ENCODE measurements at regions not wholly inside any gene's neighbourhood (a gene's known extent, or its start where the extent isn't known, plus 50 kb on each side); places are given as distances from the start of the nearest gene placed in this dataset.
"Not testable (repeated sequence)": the region's sequence is repeated elsewhere in the genome, so short reads cannot be mapped to it uniquely, and the experiment has no call there.

GRCh38 chr1:189696297-189696696 lies 781.4 kb downstream of the BRINP3 start:
- Histone ChIP-seq H3K9me3 (ENCODE audit: low read depth, low read length) (no peaks in the 10 kb centered on the region), H3K4me3 (no peak overlapping the region), H3K9ac (ENCODE audit: insufficient read length) (no peak overlapping the region), H3K27ac (no peak overlapping the region), H3K36me3 (ENCODE audit: insufficient read depth, low read length) (no peaks in the 10 kb centered on the region)
- TF ChIP-seq EZH2 (IDR thresholded peaks at IDR 0.05) = no peak
- DNase-seq (ENCODE audit: low read depth, low spot score) = no peak

GRCh38 chr1:189697113-189697512 lies 780.6 kb downstream of the BRINP3 start:
- DNase-seq (ENCODE audit: low read depth, low spot score) = no peak
- H3K36me3 ChIP-seq (ENCODE audit: insufficient read depth, low read length) = no peaks in the 10 kb centered on the region

GRCh38 chr1:189701606-189702005 lies 776.1 kb downstream of the BRINP3 start:
- TF ChIP-seq FOXP2 (optimal IDR thresholded peaks at IDR 0.05; ENCODE audit: control extremely low read depth, extremely low read length, insufficient read depth) (no peak), EZH2 (IDR thresholded peaks at IDR 0.05) (no peak), POLR2AphosphoS5 (IDR thresholded peaks at IDR 0.05; ENCODE audit: borderline replicate concordance, low read depth, low read length) (no peak)
- no peak for DNase-seq (ENCODE audit: low read depth, low spot score)
- no peak overlapping the region for H3K4me3 ChIP-seq
- H3K9me3 ChIP-seq (ENCODE audit: low read depth, low read length) = no peaks in the 10 kb centered on the region
- no peaks in the 10 kb centered on the region for H3K36me3 ChIP-seq (ENCODE audit: insufficient read depth, low read length)
- no peak overlapping the region for H3K9ac ChIP-seq (ENCODE audit: insufficient read length)
- H3K27ac ChIP-seq = no peak overlapping the region

More at GRCh38 chr1:189697113-189697512, 780.6 kb downstream of the BRINP3 start:
- H3K27ac ChIP-seq = no peak overlapping the region
- no peaks in the 10 kb centered on the region for H3K9me3 ChIP-seq (ENCODE audit: low read depth, low read length)
- TF ChIP-seq FOXP2 (optimal IDR thresholded peaks at IDR 0.05; ENCODE audit: control extremely low read depth, extremely low read length, insufficient read depth) (no peak), POLR2AphosphoS5 (IDR thresholded peaks at IDR 0.05; ENCODE audit: borderline replicate concordance, low read depth, low read length) (no peak), EZH2 (IDR thresholded peaks at IDR 0.05) (no peak)
- H3K9ac ChIP-seq (ENCODE audit: insufficient read length) = no peak overlapping the region
- no peak overlapping the region for H3K4me3 ChIP-seq

GRCh38 chr1:189706594-189706993 lies 771.1 kb downstream of the BRINP3 start:
- no peak overlapping the region for H3K4me3 ChIP-seq
- no peaks in the 10 kb centered on the region for H3K36me3 ChIP-seq (ENCODE audit: insufficient read depth, low read length)
- no peak for DNase-seq (ENCODE audit: low read depth, low spot score)
- H3K27ac ChIP-seq = no peak overlapping the region
- H3K9me3 ChIP-seq (ENCODE audit: low read depth, low read length) = no peaks in the 10 kb centered on the region
- H3K9ac ChIP-seq (ENCODE audit: insufficient read length) = no peak overlapping the region
- no peak for TF ChIP-seq FOXP2 (optimal IDR thresholded peaks at IDR 0.05; ENCODE audit: control extremely low read depth, extremely low read length, insufficient read depth)
- TF ChIP-seq POLR2AphosphoS5 (IDR thresholded peaks at IDR 0.05; ENCODE audit: borderline replicate concordance, low read depth, low read length) = no peak
- no peak for TF ChIP-seq EZH2 (IDR thresholded peaks at IDR 0.05)

- no peak overlapping the region for H3K27ac ChIP-seq
- TF ChIP-seq EZH2 (IDR thresholded peaks at IDR 0.05) (no peak), POLR2AphosphoS5 (IDR thresholded peaks at IDR 0.05; ENCODE audit: borderline replicate concordance, low read depth, low read length) (no peak), FOXP2 (optimal IDR thresholded peaks at IDR 0.05; ENCODE audit: control extremely low read depth, extremely low read length, insufficient read depth) (no peak)
- H3K36me3 ChIP-seq (ENCODE audit: insufficient read depth, low read length) = no peaks in the 10 kb centered on the region
- H3K4me3 ChIP-seq = no peak overlapping the region
- DNase-seq (ENCODE audit: low read depth, low spot score) = no peak
- H3K9me3 ChIP-seq (ENCODE audit: low read depth, low read length) = no peaks in the 10 kb centered on the region
- H3K9ac ChIP-seq (ENCODE audit: insufficient read length) = no peak overlapping the region
Measured at GRCh38 chr1:189708674-189709073, 769.0 kb downstream of the BRINP3 start.

GRCh38 chr1:189718147-189718795 lies 759.4 kb downstream of the BRINP3 start:
- H3K9me3 ChIP-seq (ENCODE audit: low read depth, low read length); DNase-seq (ENCODE audit: low read depth, low spot score): not testable (repeated sequence)

GRCh38 chr1:189726806-189727205 lies 750.9 kb downstream of the BRINP3 start:
- H3K27ac ChIP-seq = no peak overlapping the region
- no peaks in the 10 kb centered on the region for H3K36me3 ChIP-seq (ENCODE audit: insufficient read depth, low read length)
- TF ChIP-seq EZH2 (IDR thresholded peaks at IDR 0.05) (no peak), FOXP2 (optimal IDR thresholded peaks at IDR 0.05; ENCODE audit: control extremely low read depth, extremely low read length, insufficient read depth) (no peak), POLR2AphosphoS5 (IDR thresholded peaks at IDR 0.05; ENCODE audit: borderline replicate concordance, low read depth, low read length) (no peak)
- DNase-seq (ENCODE audit: low read depth, low spot score) = peak; percentile 42
- no peak overlapping the region for H3K9ac ChIP-seq (ENCODE audit: insufficient read length)
- H3K4me3 ChIP-seq = no peak overlapping the region
- no peaks in the 10 kb centered on the region for H3K9me3 ChIP-seq (ENCODE audit: low read depth, low read length)

More at GRCh38 chr1:189718147-189718795, 759.4 kb downstream of the BRINP3 start:
- not testable (repeated sequence) for H3K9ac ChIP-seq (ENCODE audit: insufficient read length); H3K36me3 ChIP-seq (ENCODE audit: insufficient read depth, low read length); H3K4me3 ChIP-seq; H3K27ac ChIP-seq

GRCh38 chr1:189751311-189751710 lies 726.4 kb downstream of the BRINP3 start:
- Histone ChIP-seq H3K9me3 (ENCODE audit: low read depth, low read length) (no peaks in the 10 kb centered on the region), H3K36me3 (ENCODE audit: insufficient read depth, low read length) (no peaks in the 10 kb centered on the region), H3K9ac (ENCODE audit: insufficient read length) (no peak overlapping the region), H3K4me3 (no peak overlapping the region), H3K27ac (no peak overlapping the region)
- DNase-seq (ENCODE audit: low read depth, low spot score) = no peak
- TF ChIP-seq EZH2 (IDR thresholded peaks at IDR 0.05) (no peak), FOXP2 (optimal IDR thresholded peaks at IDR 0.05; ENCODE audit: control extremely low read depth, extremely low read length, insufficient read depth) (no peak), POLR2AphosphoS5 (IDR thresholded peaks at IDR 0.05; ENCODE audit: borderline replicate concordance, low read depth, low read length) (no peak)

- Histone ChIP-seq H3K36me3 (ENCODE audit: insufficient read depth, low read length) (no peaks in the 10 kb centered on the region), H3K4me3 (no peak overlapping the region), H3K9ac (ENCODE audit: insufficient read length) (no peak overlapping the region), H3K9me3 (ENCODE audit: low read depth, low read length) (no peaks in the 10 kb centered on the region), H3K27ac (no peak overlapping the region)
- TF ChIP-seq EZH2 (IDR thresholded peaks at IDR 0.05) = no peak
- TF ChIP-seq POLR2AphosphoS5 (IDR thresholded peaks at IDR 0.05; ENCODE audit: borderline replicate concordance, low read depth, low read length) = no peak
- no peak for TF ChIP-seq FOXP2 (optimal IDR thresholded peaks at IDR 0.05; ENCODE audit: control extremely low read depth, extremely low read length, insufficient read depth)
- DNase-seq (ENCODE audit: low read depth, low spot score) = no peak
Measured at GRCh38 chr1:189752461-189752995, 725.1 kb downstream of the BRINP3 start.

- H3K27ac ChIP-seq; H3K36me3 ChIP-seq (ENCODE audit: insufficient read depth, low read length); H3K9ac ChIP-seq (ENCODE audit: insufficient read length); DNase-seq (ENCODE audit: low read depth, low spot score); H3K9me3 ChIP-seq (ENCODE audit: low read depth, low read length); H3K4me3 ChIP-seq: not testable (repeated sequence)
Measured at GRCh38 chr1:189755100-189755499, 722.6 kb downstream of the BRINP3 start.

Measured in SK-N-MC (cell line).